GM18502 (cell line): ENCODE measurements at regions not wholly inside any gene's neighbourhood (a gene's known extent, or its start where the extent isn't known, plus 50 kb on each side); places are given as distances from the start of the nearest gene placed in this dataset.
"Not testable (repeated sequence)": the region's sequence is repeated elsewhere in the genome, so short reads cannot be mapped to it uniquely, and the experiment has no call there.

Source experiments
- ATAC-seq: cut with Tn5 transposase; IDR thresholded peaks from one replicate; pipeline ENCODE4 v1.9.1; 2021; ENCODE audit warnings: mild to moderate bottlenecking; ENCODE audit not compliant: unreplicated experiment, poor library complexity

- ATAC-seq = no peak
Measured at GRCh38 chr2:38484957-38485356, 107.9 kb upstream of the ATL2 start.

GRCh38 chr2:38483776-38484501, 106.9 kb upstream of the ATL2 start:
- no peak for ATAC-seq

- not testable (repeated sequence) for ATAC-seq
Measured at GRCh38 chr2:38482710-38483109, 105.6 kb upstream of the ATL2 start.

DNA sequence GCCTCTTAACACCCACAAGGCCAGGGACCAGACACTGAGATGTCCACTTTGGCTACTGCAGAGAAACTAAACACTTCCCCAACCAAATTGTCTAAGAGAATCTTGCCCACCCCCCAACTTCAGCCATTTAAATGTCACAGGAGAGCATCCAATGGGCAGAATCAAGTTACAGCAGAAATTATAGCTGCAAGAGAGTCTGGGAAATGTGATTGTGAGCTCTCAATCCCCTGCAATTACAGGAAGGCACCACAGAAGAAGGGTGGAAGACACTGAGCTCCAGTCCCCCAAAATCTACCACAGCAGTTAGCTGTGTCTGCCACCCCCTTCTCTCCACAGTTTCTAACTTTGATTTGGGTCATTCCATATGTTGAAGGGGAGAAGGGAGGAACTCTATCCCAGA, 103.5 kb upstream of the ATL2 start:
- no peak for ATAC-seq

GRCh38 chr2:38477006-38477405, 99.9 kb upstream of the ATL2 start:
- no peak for ATAC-seq

GRCh38 chr2:38475567-38475881, 98.5 kb upstream of the ATL2 start:
- no peak for ATAC-seq

- no peak for ATAC-seq
Measured at GRCh38 chr2:38474715-38475566, 97.9 kb upstream of the ATL2 start.

- no peak for ATAC-seq
Measured at GRCh38 chr2:38474021-38474456, 97.0 kb upstream of the ATL2 start.

DNA sequence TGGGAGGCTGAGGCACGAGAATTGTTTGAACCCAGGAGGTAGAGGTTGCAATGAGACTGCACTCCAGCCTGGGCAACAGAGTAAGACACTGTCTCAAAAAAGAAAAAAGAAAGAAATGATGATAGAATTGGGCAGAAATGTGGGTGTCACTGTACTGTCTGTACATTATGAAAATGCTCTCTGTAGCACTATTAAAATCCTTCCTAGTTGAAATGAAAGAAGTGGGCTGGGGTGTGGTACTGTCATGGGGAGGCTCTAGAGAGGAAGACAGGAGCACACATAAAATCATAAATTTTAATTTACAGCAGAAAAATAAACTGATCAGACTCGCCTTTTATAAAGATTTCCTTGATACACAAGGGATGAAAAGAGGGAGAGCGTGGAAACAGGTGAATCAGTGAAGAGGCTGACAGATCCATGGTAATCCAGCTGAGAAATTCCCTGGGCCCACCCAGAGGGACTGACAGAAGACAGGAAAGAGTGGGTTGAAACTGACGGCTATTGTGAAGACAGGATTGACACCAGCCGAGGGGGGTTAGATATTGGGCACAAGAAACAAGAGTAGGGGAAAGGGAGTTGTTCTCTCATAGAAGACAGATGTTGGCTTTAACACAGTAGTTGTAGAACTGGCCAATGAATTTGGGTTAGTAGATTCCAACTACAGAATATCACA, 96.4 kb upstream of the ATL2 start:
- ATAC-seq = no peak

DNA sequence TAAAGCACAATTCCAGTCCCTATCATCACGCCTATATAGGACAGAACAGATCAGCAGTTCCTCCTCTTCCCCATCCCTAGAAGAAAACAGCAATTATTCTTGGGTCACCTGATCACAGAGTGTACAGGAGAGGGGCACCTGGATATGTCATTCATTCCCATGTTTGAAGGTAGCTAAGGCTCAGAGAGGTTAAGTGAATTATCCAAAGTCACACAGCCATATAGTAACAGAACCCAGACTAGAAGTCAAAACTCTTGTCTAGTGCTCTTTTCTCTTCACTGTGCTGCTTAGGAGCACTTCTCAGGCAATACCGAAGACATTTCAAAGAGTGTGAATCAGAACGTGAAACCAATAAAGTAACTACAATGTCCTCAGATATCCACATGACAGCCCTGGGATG, 93.0 kb upstream of the ATL2 start:
- no peak for ATAC-seq

GRCh38 chr2:38467768-38468455, 90.8 kb upstream of the ATL2 start:
- no peak for ATAC-seq

DNA sequence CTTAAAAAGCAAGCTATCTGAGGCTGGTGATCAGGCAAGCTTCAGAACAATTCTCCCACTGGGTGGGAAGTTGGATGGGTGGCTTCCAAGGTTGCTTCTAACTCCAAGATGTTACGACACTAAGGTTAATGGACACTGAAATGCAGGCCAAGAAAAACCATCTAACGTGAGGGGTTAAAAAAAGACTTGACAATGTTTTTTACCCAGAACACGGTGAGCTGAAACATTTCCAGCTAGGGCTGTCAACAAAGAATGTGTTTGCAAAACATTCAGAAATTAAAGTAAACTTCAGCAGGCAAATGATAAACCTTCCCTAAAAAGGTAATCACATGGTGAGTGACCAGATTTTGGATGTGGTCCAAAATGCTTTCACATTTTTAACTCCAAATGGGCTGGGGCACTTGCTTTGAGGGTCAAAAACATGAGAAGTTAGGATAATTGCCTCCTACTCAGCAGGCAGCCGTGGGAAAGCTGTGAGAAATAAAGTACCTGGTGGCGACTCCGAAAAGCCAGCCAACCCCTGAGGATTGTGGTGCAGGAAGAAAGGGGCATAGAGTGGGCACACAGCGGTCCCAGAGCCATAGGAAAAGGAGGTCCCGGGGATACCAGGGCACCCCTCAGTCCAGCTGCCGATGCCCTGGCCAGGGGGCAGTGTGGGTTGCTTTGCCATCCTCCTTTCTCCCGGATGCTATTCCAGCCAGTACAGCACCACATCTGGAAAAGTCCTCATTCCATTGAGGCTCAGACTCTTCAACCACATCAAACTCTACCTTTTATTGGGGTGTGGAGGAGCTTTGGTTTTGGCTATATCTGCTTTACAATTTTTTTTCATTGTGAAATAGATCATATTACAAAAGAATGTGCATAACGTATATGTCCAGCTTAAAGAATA, 90.0 kb upstream of the ATL2 start:
- ATAC-seq = no peak

- no peak for ATAC-seq
Measured at GRCh38 chr2:38466409-38466808, 89.3 kb upstream of the ATL2 start.

DNA sequence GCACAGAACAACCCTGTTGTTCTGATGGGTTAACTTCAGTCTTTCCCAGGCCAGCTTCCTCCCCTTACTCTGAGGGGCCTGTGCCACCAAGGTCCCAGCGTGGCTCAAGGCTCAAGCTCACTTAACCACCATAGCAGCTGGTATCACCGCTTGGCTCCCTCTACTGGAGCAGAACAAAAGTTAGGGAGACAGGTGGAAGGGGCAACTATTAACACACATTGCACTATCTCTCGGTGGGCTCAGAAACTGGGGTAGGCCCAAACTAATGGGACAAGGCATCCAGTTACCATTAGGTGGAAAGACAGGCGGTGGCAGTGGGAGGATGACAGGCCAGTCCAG, 88.7 kb upstream of the ATL2 start:
- ATAC-seq = no peak

DNA sequence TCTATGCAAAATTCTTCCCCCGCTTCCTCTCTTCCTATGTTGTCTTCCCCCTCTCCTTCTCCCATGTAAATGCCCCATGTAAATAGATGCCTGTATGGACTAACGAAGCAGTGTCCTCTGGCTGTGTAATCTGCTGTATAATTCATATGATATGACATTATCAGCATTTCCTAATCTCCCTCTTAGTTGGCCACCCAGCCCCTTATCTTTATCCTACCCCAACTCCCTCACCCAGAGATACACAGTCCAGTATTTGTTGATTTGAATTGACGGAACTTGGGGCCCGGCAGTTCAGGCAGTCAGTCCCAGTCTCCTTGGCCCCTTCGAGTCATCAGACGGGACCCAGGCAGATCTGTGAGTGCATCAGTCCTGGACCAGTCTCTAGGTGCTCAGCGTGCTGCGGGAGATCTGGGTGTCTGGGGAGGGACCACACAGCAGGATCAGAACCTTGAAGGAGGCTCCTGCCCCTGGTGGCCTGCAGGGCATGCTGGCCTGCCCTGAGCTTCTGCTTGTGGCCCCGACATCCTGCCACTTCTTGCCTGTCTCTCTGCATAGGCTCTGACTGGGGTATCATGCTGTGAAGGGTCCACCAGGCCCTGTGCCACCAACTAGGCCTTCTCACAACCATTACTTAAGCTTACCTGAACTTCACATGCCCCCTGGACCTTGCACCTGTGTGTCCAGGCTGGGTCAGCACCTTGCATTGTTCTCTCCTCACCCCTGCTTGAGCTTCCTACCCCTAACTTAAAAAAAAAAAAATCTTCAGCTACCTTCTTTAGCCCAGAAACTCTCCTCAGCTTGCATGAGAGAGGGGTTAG, 88.1 kb upstream of the ATL2 start:
- no peak for ATAC-seq

GRCh38 chr2:38463752-38464151, 86.7 kb upstream of the ATL2 start:
- no peak for ATAC-seq

- no peak for ATAC-seq
Measured at GRCh38 chr2:38462121-38462661, 85.1 kb upstream of the ATL2 start.

GRCh38 chr2:38461470-38461869, 84.4 kb upstream of the ATL2 start:
- no peak for ATAC-seq

- ATAC-seq = no peak
Measured at GRCh38 chr2:38460313-38460712, 83.2 kb upstream of the ATL2 start.
